Right ventricle myocardium inferior (tissue), 1 donor: ENCODE measurements at regions not wholly inside any gene's neighbourhood (a gene's known extent, or its start where the extent isn't known, plus 50 kb on each side); places are given as distances from the start of the nearest gene placed in this dataset.

Experiments
- ATAC-seq: fragments of 200-7000 bp; cut with Tn5 transposase; one replicate; pipeline ENCODE4 v1.9.1; 2020; ENCODE audit warnings: mild to moderate bottlenecking, moderate library complexity
- DNase-seq: peaks from one replicate; pipeline ENCODE4 v3.0.0; 2021; ENCODE audit errors: missing footprints
- intact Hi-C: fragments of 100-400 bp; cut with DNase I; formaldehyde crosslinking; loops from one replicate; pipeline ENCODE4 v1.11.0; 2022
- donor health status: DM: no; HTN: yes; CAD: no; lungs with severe emphysema.

DNA sequence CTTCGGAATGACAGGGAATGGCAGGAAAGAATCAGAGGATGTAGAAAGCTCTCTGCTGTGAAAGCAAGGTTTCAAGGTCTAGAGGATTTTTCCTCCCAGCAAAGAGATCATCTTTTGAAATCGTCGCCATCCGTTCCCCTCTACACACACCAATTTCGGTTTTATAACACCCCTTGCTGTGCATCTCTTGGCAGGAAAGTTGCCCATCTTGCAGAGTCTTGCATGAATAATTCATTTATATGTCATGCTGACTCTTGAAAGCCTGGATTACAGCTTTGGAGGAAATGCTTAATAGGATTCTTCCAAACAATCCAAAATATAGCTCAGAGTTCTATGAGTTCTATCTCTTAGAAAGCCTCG, 262.7 kb downstream of the CHL1 start:
- DNase-seq = no peak
- intact Hi-C loops = no loop called here
- no peak for ATAC-seq

GRCh38 chr3:461006-461405, 264.4 kb downstream of the CHL1 start:
- DNase-seq = no peak
- no peak for ATAC-seq
- intact Hi-C loops = no loop called here

- no peak for DNase-seq
- ATAC-seq = no peak
- intact Hi-C loops = no loop called here
These were observed 266.3 kb downstream of the CHL1 start for GRCh38 chr3:462851-463250.

DNA sequence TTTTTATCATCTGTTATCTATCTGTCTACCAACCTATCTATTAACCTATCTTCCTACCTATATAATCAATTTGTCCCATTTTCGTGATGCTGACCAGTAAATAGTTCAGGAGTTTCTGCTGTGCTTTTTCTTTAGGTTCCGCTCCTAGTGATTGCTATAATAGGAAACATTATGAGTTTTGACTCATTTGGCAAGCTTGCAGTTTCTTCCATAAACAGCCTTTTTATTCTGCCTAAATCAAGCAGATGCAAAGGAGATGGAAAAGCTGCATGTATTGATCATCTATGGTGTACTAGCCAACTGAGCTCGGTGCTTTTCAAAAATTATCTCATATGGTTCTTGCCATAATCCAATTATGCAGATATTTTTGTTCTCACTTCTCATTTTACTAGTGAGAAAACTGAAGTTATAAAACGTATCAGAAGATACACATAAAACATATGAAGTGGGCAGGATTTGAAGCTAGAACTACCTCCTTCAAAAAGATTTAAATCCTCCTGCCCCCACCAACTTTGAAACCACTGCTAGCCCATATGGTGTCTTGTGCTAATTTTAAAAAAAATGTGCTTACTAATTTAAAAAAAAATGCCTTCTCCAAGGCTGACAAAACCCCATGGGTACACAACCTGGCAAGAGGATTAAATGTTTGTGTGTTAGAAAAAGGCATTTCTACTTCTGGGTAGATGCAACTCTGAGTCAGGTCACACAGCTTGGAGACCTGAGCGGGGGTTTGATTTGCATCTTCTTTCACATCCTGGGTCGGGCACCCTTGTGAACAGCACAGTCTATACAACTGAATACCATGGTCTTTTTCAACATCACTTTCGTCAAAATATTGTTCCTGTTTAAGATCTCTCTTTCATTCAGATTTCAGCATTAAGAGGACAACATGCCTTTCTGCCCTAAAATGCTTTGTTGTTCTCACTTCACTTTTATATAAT, 267.0 kb downstream of the CHL1 start:
- DNase-seq = no peak
- intact Hi-C loops = no loop called here
- ATAC-seq = no peak

DNA sequence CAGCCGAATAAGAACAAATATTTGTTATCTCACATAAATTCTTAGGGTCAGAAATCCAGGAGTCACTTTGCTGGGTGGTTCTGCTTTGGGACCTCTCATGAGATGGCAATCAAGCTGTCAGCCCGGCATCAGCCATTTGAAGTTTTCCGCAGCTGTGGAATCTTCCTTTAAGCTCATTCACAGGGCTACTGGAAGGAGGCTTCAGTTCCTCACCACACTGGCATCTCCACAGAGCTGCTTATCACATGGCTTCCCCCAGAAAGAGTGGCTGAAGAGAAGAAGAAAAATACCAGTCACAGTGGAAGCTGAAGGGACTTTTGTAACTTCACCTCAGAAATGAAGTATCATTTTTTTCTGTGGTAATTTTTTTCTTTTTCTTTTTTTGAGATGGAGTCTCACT, 267.7 kb downstream of the CHL1 start:
- DNase-seq = no peak
- no peak for ATAC-seq
- intact Hi-C loops = no loop called here

- intact Hi-C loops = no loop called here
- DNase-seq = no peak
- no peak for ATAC-seq
These were observed 271.6 kb downstream of the CHL1 start for GRCh38 chr3:468172-468571.

DNA sequence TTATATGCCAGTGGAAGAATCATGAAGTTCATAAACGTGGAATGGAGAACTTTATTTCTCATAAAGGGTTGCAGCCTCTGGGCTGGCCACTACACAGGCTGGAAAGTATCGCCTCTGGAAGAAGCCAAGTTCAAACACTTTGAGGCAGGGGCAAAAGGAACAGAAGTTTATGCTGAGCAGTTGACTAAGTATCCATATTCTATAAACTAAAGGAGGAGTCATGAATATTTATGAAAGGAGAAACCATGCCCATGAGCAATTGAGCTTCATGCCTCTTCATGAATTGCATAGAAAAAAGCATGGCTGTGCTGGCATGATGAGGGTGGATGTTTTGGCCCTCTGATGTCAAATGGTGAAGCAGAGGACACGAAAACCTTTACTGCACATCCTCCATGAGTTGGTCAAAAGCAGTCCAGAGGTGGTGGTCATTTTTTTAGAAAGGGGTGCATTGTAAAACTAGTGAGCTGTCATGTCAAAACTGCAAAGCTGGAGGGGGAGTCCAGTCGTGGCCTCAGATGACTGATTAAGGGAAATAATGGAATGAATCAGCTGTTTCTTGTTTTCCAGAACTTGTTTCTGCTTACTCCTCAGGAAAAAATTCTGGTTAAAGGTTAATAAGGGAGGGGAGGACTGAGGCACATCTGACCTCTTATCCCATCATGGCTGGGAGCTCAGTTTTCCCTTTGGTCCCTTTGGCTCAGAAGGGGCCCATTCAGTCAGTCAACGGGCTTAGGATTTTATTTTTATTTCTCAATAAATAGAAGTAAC, 276.7 kb downstream of the CHL1 start:
- intact Hi-C loops = no loop called here
- no peak for ATAC-seq
- no peak for DNase-seq

DNA sequence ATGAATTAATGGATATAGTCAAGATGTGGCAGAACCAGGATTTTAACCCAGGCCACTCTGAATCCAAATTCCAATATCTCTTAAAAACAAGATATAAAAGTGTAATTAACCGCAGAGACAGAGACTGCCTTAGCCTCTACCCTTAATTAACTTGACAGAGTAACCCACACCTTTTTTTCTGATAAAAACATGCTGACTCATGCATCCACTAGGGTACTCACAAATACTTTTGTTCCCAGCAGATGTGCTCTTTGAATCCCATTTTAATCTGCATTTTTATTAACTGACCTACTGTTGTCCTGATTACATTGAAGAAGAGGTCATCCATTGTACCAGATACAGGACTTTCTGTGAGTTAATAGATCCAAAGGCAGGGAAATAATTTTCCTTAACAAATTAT, 278.3 kb downstream of the CHL1 start:
- DNase-seq = no peak
- ATAC-seq = no peak
- intact Hi-C loops = no loop called here

- no peak for ATAC-seq
- intact Hi-C loops = no loop called here
- DNase-seq = no peak
These were observed 283.5 kb downstream of the CHL1 start for GRCh38 chr3:480070-480469.

DNA sequence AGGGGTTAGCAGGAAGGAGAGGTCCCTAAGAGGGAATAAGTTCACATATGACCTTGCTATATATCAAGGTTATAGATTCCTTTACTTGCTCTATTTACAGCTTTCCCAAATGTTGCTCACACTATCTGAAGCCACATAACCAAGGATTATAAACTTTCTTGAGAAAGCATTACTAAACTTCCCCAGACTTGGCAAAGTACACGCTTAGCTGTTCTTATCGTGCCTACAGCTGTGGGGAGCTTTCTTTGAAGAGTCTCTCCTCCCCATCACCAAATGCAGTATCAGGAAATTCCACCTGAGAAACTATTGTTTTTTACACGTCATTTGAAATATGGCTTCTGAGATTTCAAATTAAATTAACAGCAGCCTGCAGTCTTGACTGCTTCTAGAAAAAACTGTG, 284.5 kb downstream of the CHL1 start:
- DNase-seq (no peak), ATAC-seq (no peak)
- intact Hi-C loops = no loop called here

DNA sequence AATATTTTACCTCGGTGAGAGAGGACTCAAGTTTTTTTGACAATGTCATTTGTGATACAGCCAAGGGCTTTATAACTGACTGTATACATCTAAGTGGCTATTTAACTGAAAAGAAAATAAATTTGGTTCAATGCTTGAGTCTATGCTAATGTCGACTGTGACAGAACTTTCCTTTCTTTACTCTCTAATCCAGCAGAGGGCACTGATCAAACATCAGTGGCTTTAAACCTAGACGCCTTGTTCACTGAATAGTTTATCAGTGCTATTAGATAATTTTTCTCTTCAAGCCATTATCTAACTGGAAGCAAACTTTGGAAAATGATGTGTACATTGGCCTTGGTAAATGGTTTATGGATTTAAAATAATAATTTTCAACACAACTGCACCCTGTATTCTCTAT, 285.1 kb downstream of the CHL1 start:
- DNase-seq (no peak), ATAC-seq (no peak)
- intact Hi-C loops = no loop called here

DNA sequence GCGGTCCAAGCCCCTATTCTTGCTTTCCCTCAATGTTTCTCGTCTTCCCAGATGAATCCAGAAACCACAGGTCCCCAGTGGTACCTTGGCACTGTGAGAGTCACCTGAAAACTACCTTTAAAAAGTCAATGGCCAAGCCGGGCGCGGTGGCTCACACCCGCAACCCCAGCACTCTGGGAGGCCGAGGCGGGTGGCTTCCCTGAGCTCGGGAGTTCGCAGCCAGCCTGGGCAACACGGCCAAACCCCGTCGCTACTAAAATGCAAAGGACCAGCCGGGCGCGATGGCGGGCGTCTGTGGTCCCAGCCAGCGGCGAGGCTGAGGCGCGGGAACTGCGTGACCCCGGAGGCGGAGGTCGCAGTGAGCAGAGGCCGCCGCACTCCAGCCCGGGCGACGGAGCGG, 285.9 kb downstream of the CHL1 start:
- intact Hi-C loops = no loop called here

GRCh38 chr3:484341-484740, 287.8 kb downstream of the CHL1 start:
- no peak for ATAC-seq
- intact Hi-C loops = no loop called here

More for the DNA sequence above, 285.9 kb downstream of the CHL1 start:
- DNase-seq (no peak), ATAC-seq (no peak)

GRCh38 chr3:487614-488013, 291.1 kb downstream of the CHL1 start:
- intact Hi-C loops = no loop called here
- ATAC-seq = no peak
- DNase-seq = no peak

More at GRCh38 chr3:484341-484740, 287.8 kb downstream of the CHL1 start:
- no peak for DNase-seq

DNA sequence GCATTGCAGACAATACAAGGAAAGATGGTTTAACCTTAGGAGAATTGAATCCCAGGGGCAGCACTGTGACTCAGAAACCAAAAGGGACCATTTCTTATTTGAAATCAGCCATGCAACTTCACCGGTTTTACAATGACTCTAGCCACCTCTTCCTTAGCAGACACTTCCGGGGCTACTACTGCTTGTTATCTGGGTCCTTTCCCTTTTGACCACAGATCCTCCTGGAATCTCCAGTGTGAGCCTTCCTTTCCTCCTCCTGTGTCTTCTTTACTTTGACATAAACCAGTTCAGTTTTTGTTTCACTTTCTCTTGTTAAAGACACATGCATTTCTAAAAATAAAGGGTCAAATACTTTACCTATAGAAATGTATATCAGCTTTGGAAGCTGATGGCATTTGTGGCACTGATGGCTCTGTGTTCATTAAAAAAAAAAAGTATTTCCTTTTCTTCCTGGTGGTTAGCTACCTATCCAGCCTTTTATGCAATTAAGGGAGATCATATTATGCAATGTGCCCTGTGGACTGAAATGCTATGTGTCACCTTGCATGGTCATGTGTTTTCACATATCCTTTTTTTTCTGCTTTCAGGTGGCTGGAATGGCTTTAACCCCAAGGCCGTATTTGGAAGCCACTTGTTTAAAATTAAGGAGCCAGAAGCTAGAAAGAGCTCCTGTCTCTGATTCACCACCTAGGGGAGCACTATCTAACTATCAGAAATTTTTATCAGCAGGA, 296.2 kb downstream of the CHL1 start:
- intact Hi-C loops = no loop called here
- DNase-seq (no peak), ATAC-seq (no peak)

DNA sequence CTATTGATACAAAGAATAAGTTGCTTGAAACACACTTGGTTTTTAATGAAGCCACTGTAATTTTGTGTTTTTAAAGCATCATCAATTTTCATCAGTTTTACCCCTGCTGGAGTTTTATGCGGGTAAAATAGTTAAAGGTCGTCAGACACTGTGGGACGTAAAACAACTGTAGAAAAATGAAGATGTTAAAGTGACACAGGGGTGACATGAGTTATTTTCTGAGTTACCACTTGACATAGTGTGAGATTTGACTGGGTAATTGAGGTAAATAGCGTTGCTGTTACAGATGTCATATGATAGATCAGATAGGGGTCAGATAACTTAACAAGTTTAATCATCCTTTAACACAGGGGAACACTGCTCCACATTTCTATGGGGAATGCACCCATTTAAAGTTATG, 297.6 kb downstream of the CHL1 start:
- intact Hi-C loops = no loop called here
- DNase-seq (no peak), ATAC-seq (no peak)

DNA sequence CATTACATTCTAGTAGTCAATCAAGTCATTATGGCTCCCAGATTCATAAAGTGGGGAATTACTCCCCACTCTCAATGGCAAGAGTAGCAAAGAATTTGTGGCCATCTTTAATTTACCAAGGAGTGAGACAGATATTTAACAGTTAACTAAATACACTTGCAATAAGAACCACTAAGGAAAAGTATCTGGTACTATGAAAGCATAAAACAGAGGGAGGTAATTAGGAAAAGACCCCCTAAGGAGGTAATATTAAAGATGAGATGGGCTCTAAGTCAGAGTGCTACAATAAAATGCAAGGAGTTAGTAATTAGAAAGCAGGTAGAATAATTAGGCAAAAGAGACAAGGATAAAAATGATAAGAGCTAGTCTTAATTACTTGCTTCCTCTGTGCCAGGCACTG, 301.9 kb downstream of the CHL1 start:
- no peak for DNase-seq
- no peak for ATAC-seq
- intact Hi-C loops = no loop called here

DNA sequence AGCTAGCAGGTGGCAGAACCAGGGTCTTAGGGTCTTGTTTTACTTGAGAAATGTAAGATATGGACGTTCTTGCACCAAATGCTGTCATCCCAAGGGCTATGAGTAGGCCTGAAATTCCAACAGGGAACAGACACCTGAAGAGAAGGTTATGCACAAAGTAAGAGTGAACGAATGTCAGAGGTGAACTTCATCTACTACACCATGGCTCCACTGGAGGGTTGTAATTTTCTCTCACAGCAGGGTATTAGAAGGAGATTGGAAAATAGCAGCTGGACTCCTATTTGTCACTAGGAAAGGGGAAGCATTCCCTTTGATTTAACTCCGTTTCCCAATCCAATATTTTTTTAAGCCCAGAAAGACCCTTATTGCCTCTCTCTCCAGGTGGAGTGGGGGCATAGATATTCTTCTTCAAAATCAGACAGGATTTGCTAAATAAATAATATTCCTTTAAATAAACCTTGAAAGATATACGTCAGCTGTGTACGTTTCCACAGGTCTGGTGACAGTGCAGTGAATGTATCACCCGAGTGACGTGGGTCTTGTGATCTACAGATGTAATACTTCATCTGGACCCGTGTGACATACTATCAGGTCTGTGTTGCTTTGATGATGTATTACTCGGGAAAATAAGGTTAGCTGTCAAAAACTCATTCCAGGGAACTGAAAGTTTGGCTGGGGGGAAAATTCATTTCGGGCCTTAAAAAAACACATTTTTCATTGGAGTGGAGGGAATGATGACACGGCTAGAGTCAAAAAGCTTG, 302.6 kb downstream of the CHL1 start:
- ATAC-seq (no peak), DNase-seq (no peak)
- intact Hi-C loops = no loop called here

DNA sequence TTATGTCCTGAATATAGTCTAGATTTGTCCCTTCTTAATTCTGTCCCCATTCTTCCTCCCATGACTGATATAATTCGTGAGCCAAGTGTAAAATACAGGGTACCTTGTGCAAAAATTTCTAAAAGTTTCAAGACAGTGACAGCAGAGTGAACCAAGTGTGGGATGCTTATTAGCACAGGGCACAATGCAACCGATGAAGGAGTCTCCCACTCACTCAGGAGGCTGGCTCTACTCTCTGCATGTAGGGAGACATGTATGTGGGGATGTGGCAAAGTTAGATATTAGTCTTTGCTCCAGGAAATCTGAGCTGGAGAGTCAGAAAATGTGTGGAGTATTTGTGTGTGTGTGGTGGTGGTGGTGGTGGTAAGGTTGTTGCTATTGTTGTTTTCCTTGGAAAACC, 305.9 kb downstream of the CHL1 start:
- no peak for DNase-seq
- ATAC-seq = no peak
- intact Hi-C loops = no loop called here
